H1 (cell line): ENCODE measurements at regions not wholly inside any gene's neighbourhood (a gene's known extent, or its start where the extent isn't known, plus 50 kb on each side); places are given as distances from the start of the nearest gene placed in this dataset.

Experiments
- FOSL1 ChIP-seq: IDR thresholded peaks from 2 replicates; pipeline ENCODE4 v1.6.1; 2011; ENCODE audit warnings: mild to moderate bottlenecking, low read depth, low read length, moderate library complexity; ENCODE audit not compliant: insufficient read depth
- KDM5A ChIP-seq: fragments of 200-600 bp; IDR thresholded peaks from 2 replicates; pipeline ENCODE4 v1.7.1; 2012; ENCODE audit warnings: mild to moderate bottlenecking, low read length, inconsistent platforms, mixed read lengths

- TF ChIP-seq KDM5A (no peak), FOSL1 (no peak)
Measured at GRCh38 chr4:97105347-97106099, 1037.8 kb downstream of the STPG2 start (continued).
